VCaP (cell line): ENCODE measurements at regions not wholly inside any gene's neighbourhood (a gene's known extent, or its start where the extent isn't known, plus 50 kb on each side); places are given as distances from the start of the nearest gene placed in this dataset.

Source experiments
- H3K27ac ChIP-seq: fragments of 450-650 bp; 2 replicates; pipeline ENCODE4 v1.5.1; 2017
- CTCF ChIP-seq: fragments of 450-650 bp; conservative IDR thresholded peaks from 2 replicates; pipeline ENCODE4 v1.5.1; 2017; ENCODE audit warnings: mild to moderate bottlenecking, moderate library complexity

DNA sequence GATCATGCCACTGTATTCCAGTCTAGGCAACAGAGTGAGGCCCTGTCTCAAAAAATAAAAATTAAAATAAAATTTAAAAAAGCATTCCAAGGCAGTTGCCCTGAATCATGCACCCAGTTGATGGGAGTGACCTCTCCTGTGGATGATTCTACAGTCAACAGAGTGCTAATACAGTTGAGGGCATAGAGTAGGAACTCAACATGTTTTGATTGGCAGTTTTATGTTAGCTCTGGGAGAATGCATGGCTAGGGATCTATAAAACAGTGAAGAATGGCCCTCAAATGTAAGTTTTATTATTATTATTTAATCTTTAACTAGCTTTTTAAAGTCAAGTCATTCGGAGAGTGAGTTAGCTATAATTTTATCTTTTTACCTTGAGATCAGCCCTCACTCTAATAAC lies 228.5 kb upstream of the ITGA4 start:
- no peak overlapping the region for H3K27ac ChIP-seq
- no peak for TF ChIP-seq CTCF

DNA sequence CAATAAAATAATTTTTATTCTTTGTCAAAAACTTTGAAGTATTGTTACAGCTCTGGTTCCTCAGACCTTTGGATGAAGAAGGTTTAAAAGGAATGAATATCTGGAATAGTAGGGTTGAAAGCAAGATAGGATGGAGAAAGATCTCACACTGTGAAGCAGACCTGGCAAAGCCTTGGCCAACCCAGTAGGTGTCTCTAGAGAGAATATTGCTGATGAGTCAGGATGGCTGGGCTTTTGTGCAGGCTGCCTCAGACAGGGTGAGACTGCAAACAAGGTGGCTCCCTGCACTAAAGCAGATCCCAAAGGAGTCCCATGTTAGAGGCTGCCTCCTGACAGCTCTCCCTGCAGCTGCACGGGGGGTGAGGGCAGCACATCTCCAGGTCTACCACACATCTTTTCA lies 226.0 kb upstream of the ITGA4 start:
- no peak overlapping the region for H3K27ac ChIP-seq
- no peak for TF ChIP-seq CTCF

- peak; percentile 21 for TF ChIP-seq CTCF
- no peak overlapping the region for H3K27ac ChIP-seq
These were observed 225.1 kb upstream of the ITGA4 start for GRCh38 chr2:181231886-181232621.

- TF ChIP-seq CTCF: no peak
These were observed 222.7 kb upstream of the ITGA4 start for GRCh38 chr2:181234487-181234891.

DNA sequence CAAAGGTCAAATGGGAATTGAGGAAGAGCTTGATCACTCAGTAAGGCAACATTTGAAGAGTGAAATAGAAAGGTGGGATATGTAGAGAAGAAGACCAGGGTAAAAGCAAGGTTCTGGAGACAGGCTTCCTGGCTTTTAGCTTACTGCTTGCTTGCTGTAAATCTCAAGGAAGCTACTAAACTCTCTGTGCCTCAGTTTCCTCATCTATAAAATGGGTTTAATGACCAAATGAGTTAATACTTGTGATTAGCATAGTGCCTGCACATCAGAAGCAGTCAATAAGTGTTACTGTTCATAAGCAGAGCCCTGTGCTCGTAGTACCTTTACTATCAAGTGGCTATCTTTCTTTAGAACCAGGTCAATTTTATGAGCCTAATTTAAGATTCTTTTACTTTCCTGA lies 222.2 kb upstream of the ITGA4 start:
- no peak overlapping the region for H3K27ac ChIP-seq
- TF ChIP-seq CTCF: no peak

More at GRCh38 chr2:181234487-181234891, 222.7 kb upstream of the ITGA4 start:
- no peak overlapping the region for H3K27ac ChIP-seq

GRCh38 chr2:181235683-181236459 lies 221.3 kb upstream of the ITGA4 start:
- no peak overlapping the region for H3K27ac ChIP-seq
- TF ChIP-seq CTCF: no peak

GRCh38 chr2:181239201-181239799 lies 217.9 kb upstream of the ITGA4 start:
- TF ChIP-seq CTCF: peak; percentile 32
- no peak overlapping the region for H3K27ac ChIP-seq
